ENCODE measurements at regions not wholly inside any gene's neighbourhood (a gene's known extent, or its start where the extent isn't known, plus 50 kb on each side); places are given as distances from the start of the nearest gene placed in this dataset.

- TF ChIP-seq CTCF (IDR thresholded peaks at IDR 0.05) (no peak), POLR2AphosphoS5 (IDR thresholded peaks at IDR 0.05) (no peak)
Observed at GRCh38 chr6:3530515-3530914, 73.7 kb upstream of the SLC22A23 start.

Data from prostate gland (tissue), 2 donors.